Esophagus muscularis mucosa (tissue), 4 donors: ENCODE measurements at regions not wholly inside any gene's neighbourhood (a gene's known extent, or its start where the extent isn't known, plus 50 kb on each side); places are given as distances from the start of the nearest gene placed in this dataset.

ENCODE experiments used
- DNase-seq: peaks from one replicate; pipeline ENCODE4 v3.0.0-alpha.2; 2017; ENCODE audit errors: extremely low spot score
- H3K27ac ChIP-seq, 4 donors: fragments of 200-600 bp; sonication (generic); replicated peaks in 1 of 4; 1 replicate in 3 of 4; 2 replicates in 1 of 4; pipeline ENCODE4 v1.5.1; 2016 to 2019; ENCODE audit warnings: mild to moderate bottlenecking in 1 of 4
- H3K27me3 ChIP-seq, 4 donors: fragments of 200-600 bp; sonication (generic); one replicate each; pipeline versions ENCODE4 v1.5.1 to v1.6.0; 2016 to 2019
- H3K36me3 ChIP-seq, 4 donors: fragments of 200-600 bp; sonication (generic); one replicate each; pipeline ENCODE4 v1.5.1; 2016 to 2019
- H3K4me1 ChIP-seq, 4 donors: fragments of 200-600 bp; sonication (generic); one replicate each; pipeline ENCODE4 v1.5.1; 2016 to 2019
- H3K4me3 ChIP-seq, 4 donors: fragments of 200-600 bp; sonication (generic); 1 replicate in 2 of 4; 2 replicates in 2 of 4; pipeline ENCODE4 v1.5.1; 2016 to 2019; ENCODE audit warnings: mild to moderate bottlenecking in 4 of 4, moderate library complexity in 1 of 4
- H3K9me3 ChIP-seq, 4 donors: fragments of 200-600 bp; sonication (generic); 1 replicate in 3 of 4; 2 replicates in 1 of 4; pipeline ENCODE4 v1.5.1; 2016 to 2019
- CTCF ChIP-seq, 3 experiments: fragments of 200-600 bp in 2 of 3; fragments of 450-650 bp in 1 of 3; sonication (generic) in 2 of 3; IDR thresholded peaks; one replicate each; pipeline ENCODE4 v1.5.1; 2017 to 2019; ENCODE audit warnings: antibody characterized with exemption in 3 of 3, mild to moderate bottlenecking in 2 of 3, moderate library complexity in 1 of 3
- EP300 ChIP-seq: sonication (generic); formaldehyde crosslinking; IDR thresholded peaks from one replicate; pipeline ENCODE4 v1.6.1; 2017; ENCODE audit warnings: antibody characterized with exemption
- POLR2A ChIP-seq: fragments of 450-650 bp; IDR thresholded peaks from one replicate; pipeline ENCODE4 v1.6.1; 2017; ENCODE audit warnings: antibody characterized with exemption, moderate library complexity, mild to moderate bottlenecking, low read depth
- POLR2AphosphoS5 ChIP-seq, 2 donors: sonication (generic); formaldehyde crosslinking; IDR thresholded peaks; one replicate each; pipeline ENCODE4 v1.6.1; 2017; ENCODE audit warnings: antibody characterized with exemption in 2 of 2
- WGBS: methylation state at CpG from one replicate; pipeline ENCODE4 v1.1.5; 2018; 5-methylcytosine and 5-hydroxymethylcytosine counted together
- intact Hi-C: fragments of 100-400 bp; cut with DNase I; formaldehyde crosslinking; loops from one replicate; pipeline ENCODE4 v1.15.1; 2023

- Histone ChIP-seq H3K27ac (no peak overlapping the region), H3K27me3 (no peaks in the 10 kb centered on the region), H3K9me3 (no peaks in the 10 kb centered on the region), H3K4me3 (no peak overlapping the region), H3K36me3 (no peaks in the 10 kb centered on the region), H3K4me1 (no peaks in the 10 kb centered on the region)
- intact Hi-C loops, result no loop called here
- DNase-seq, result no peak
- no peak for TF ChIP-seq POLR2AphosphoS5 (IDR thresholded peaks at IDR 0.05)
- TF ChIP-seq POLR2A, result no peak
- no peak for TF ChIP-seq CTCF (IDR thresholded peaks at IDR 0.05)
- no peak for TF ChIP-seq EP300
These were observed 206.1 kb upstream of the NEIL3 start for GRCh38 chr4:177103619-177104018.

- no peak for DNase-seq
- intact Hi-C loops, result no loop called here
- Histone ChIP-seq H3K36me3 (no peaks in the 10 kb centered on the region), H3K4me3 (no peak overlapping the region), H3K9me3 (no peaks in the 10 kb centered on the region), H3K27me3 (no peaks in the 10 kb centered on the region), H3K27ac (no peak overlapping the region), H3K4me1 (no peaks in the 10 kb centered on the region)
- WGBS, result 62% methylated on average over 6 of the region's 6 CpGs
- TF ChIP-seq EP300 (no peak), POLR2AphosphoS5 (IDR thresholded peaks at IDR 0.05) (no peak), CTCF (IDR thresholded peaks at IDR 0.05) (no peak), POLR2A (no peak)
These were observed 204.1 kb upstream of the NEIL3 start for GRCh38 chr4:177105536-177105935.

DNA sequence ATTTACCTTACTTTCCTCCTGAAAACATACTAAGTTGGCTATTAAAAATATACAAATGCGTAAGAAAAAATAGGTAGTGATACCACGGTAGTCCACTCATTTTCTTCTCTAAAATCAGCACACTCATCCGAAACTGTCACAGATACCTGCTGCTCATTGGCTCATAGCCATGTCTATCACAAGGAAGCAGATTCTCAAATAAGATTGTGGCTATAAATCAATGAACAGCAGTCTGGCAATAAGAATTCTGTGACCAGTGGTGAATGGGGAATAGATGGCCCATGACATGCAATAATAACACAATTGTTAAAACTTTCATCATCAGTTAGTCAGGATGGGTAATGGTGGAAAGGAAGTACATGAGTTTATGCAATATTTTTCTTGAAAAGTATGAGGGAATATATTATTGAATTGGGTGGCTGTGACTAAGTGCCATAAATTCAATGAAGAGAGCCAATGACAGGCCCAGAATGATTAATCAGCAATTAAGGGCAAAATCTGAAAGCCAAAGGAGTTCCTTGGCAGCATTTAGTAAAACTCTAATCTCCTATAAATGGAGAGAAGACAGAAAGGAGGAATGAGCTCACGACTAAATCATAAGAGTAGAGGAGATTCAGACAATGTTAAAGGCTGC, 202.3 kb upstream of the NEIL3 start:
- H3K9me3 ChIP-seq, result peaks cover 0 to 7% (median 0%) of the 10 kb centered on the region in 4 donors
- no peaks in the 10 kb centered on the region for H3K27me3 ChIP-seq
- no peak overlapping the region for H3K27ac ChIP-seq
- WGBS, result 58% methylated on average over 4 of the region's 4 CpGs
- H3K4me3 ChIP-seq, result no peak overlapping the region
- H3K36me3 ChIP-seq, result no peaks in the 10 kb centered on the region
- no peak for DNase-seq
- no peaks in the 10 kb centered on the region for H3K4me1 ChIP-seq
- intact Hi-C loops, result no loop called here
- TF ChIP-seq POLR2AphosphoS5 (IDR thresholded peaks at IDR 0.05) (no peak), EP300 (no peak), CTCF (IDR thresholded peaks at IDR 0.05) (no peak), POLR2A (no peak)

DNA sequence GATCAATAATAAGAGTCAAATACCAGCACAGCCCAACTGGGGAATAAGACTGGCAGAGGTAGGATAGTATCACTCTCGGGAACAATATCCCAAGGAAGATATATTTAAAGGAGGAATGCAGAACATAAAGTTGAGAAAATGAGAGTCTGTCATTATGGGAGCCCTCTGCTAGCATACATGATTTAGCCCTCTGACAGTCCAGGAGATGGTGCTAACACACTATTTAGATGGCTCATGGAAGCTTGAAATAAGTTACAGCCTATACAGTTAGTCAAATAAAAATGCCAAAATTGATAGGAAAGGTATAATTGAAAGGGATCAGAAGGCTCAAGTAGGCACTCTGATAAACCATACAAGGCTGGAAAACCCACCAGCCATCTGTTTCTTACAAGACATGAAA, 201.0 kb upstream of the NEIL3 start:
- Histone ChIP-seq H3K9me3 (peaks cover 0 to 7% (median 0%) of the 10 kb centered on the region in 4 donors), H3K36me3 (no peaks in the 10 kb centered on the region), H3K4me3 (no peak overlapping the region), H3K27me3 (no peaks in the 10 kb centered on the region), H3K27ac (no peak overlapping the region), H3K4me1 (no peaks in the 10 kb centered on the region)
- DNase-seq, result no peak
- 82% methylated on average over 1 of the region's 1 CpG for WGBS
- intact Hi-C loops, result no loop called here
- no peak for TF ChIP-seq POLR2AphosphoS5 (IDR thresholded peaks at IDR 0.05)
- no peak for TF ChIP-seq CTCF (IDR thresholded peaks at IDR 0.05)
- TF ChIP-seq POLR2A, result no peak
- no peak for TF ChIP-seq EP300

DNA sequence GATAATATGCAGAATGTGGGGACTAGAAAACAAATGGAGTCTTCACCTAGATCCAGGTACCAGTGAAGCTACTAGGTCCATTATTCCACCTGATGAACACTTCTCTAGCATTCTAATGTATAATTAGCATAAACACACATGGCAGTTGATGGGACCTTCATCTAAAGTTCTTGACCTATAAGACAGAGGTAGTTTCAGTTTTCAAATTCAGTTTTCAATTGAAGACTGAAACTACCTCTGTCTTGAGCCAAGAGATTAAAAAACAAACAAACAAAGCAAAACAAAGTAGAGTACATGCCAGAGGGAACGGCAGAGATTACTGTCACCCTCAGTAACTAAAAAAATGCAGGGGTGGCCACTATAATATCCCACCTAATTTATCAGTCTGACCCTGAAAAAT, 199.9 kb upstream of the NEIL3 start:
- Histone ChIP-seq H3K27me3 (no peaks in the 10 kb centered on the region), H3K36me3 (no peaks in the 10 kb centered on the region), H3K9me3 (peaks cover 0 to 7% (median 0%) of the 10 kb centered on the region in 4 donors), H3K4me1 (no peaks in the 10 kb centered on the region), H3K4me3 (no peak overlapping the region), H3K27ac (no peak overlapping the region)
- intact Hi-C loops, result no loop called here
- DNase-seq, result no peak
- TF ChIP-seq EP300 (no peak), CTCF (IDR thresholded peaks at IDR 0.05) (no peak), POLR2AphosphoS5 (IDR thresholded peaks at IDR 0.05) (no peak), POLR2A (no peak)
- WGBS, result 77% methylated on average over 1 of the region's 1 CpG
